Neural progenitor cell (in vitro differentiated cells): ENCODE measurements at regions not wholly inside any gene's neighbourhood (a gene's known extent, or its start where the extent isn't known, plus 50 kb on each side); places are given as distances from the start of the nearest gene placed in this dataset.

ENCODE experiments used
- DNase-seq: peaks from one replicate; pipeline ENCODE4 v3.0.0-alpha.2; 2016; ENCODE audit warnings: low spot score
- H2AFZ ChIP-seq: fragments of 200-600 bp; sonication (generic); replicated peaks from 2 replicates; pipeline ENCODE4 v1.6.1; 2016; ENCODE audit warnings: antibody characterized with exemption
- H3F3A ChIP-seq: fragments of 200-600 bp; sonication (generic); 2 replicates; pipeline ENCODE4 v1.6.1; 2016; ENCODE audit warnings: antibody characterized with exemption, low read depth
- H3K27ac ChIP-seq: fragments of 200-600 bp; sonication (generic); 2 replicates; pipeline ENCODE4 v1.5.1; 2016; ENCODE audit warnings: mild to moderate bottlenecking
- H3K27me3 ChIP-seq: fragments of 200-600 bp; sonication (generic); 2 replicates; pipeline ENCODE4 v1.6.1; 2016; ENCODE audit warnings: mild to moderate bottlenecking, moderate library complexity
- H3K36me3 ChIP-seq: fragments of 200-600 bp; sonication (generic); 2 replicates; pipeline ENCODE4 v1.5.1; 2016
- H3K4me1 ChIP-seq: fragments of 200-600 bp; sonication (generic); 2 replicates; pipeline ENCODE4 v1.6.1; 2016; ENCODE audit warnings: mixed run types
- H3K4me2 ChIP-seq: fragments of 200-600 bp; sonication (generic); 2 replicates; pipeline ENCODE4 v1.6.1; 2016
- H3K4me3 ChIP-seq: fragments of 200-600 bp; sonication (generic); 2 replicates; pipeline ENCODE4 v1.5.1; 2016
- H3K79me2 ChIP-seq: fragments of 200-600 bp; sonication (generic); 2 replicates; pipeline ENCODE4 v1.6.1; 2016; ENCODE audit warnings: low read depth
- H3K9ac ChIP-seq: fragments of 200-600 bp; sonication (generic); 2 replicates; pipeline ENCODE4 v1.6.1; 2016
- H3K9me3 ChIP-seq: fragments of 200-600 bp; sonication (generic); 2 replicates; pipeline ENCODE4 v1.5.1; 2016; ENCODE audit warnings: low read depth
- H4K20me1 ChIP-seq: fragments of 200-600 bp; sonication (generic); 2 replicates; pipeline ENCODE4 v1.6.1; 2016; ENCODE audit warnings: low read depth
- H3K27ac Mint-ChIP-seq: 3 replicates; pipeline ENCODE4 v1.8.0; 2021; ENCODE audit warnings: mixed read lengths
- H3K27me3 Mint-ChIP-seq: 2 replicates; pipeline ENCODE4 v1.8.0; 2022; ENCODE audit warnings: low read depth, mild to moderate bottlenecking, inconsistent platforms, moderate library complexity, mixed read lengths; ENCODE audit not compliant: insufficient read depth
- H3K36me3 Mint-ChIP-seq: 3 replicates; pipeline ENCODE4 v1.8.0; 2021; ENCODE audit warnings: mixed read lengths
- H3K4me1 Mint-ChIP-seq: 3 replicates; pipeline ENCODE4 v1.8.0; 2021; ENCODE audit warnings: mixed read lengths
- H3K4me3 Mint-ChIP-seq: 3 replicates; pipeline ENCODE4 v1.8.0; 2021; ENCODE audit warnings: mild to moderate bottlenecking, moderate library complexity, mixed read lengths
- H3K9me3 Mint-ChIP-seq: 3 replicates; pipeline ENCODE4 v1.8.0; 2020; ENCODE audit warnings: mixed read lengths
- EZH2 ChIP-seq: fragments of 200-600 bp; sonication (generic); IDR thresholded peaks from 2 replicates; pipeline ENCODE4 v1.6.1; 2017; ENCODE audit warnings: antibody characterized with exemption, mild to moderate bottlenecking, moderate library complexity
- EZH2phosphoT487 ChIP-seq: fragments of 200-600 bp; sonication (generic); IDR thresholded peaks from 2 replicates; pipeline ENCODE4 v1.6.1; 2017; ENCODE audit warnings: antibody characterized with exemption
- TF ChIP-seq, protein P1 (sequence below): fragments of 200-600 bp; sonication (generic); IDR thresholded peaks from 2 replicates; pipeline ENCODE4 v1.5.1; 2017; ENCODE audit warnings: antibody characterized with exemption, mild to moderate bottlenecking

DNA sequence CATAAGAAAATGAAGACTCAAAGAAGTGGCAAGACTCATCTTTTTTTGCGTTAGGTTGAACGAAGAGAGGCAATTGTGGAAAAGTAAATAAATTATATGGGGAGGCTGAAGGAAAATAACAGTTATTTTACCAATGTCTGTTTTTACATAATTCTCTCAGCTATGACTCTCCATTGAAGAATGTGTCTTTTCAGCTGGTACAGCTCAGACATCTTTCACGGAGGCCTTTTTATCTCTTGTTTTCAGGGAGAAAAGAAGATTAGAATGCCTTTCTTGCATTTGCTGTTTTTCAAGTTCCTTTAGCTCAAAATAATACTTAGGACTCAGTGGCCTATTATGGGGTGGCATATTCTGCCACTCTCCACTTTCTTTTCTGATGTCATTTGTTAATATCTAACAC, 153.0 kb downstream of the ADAM29 start:
- no peak for DNase-seq
- no peaks in the 10 kb centered on the region for H3K36me3 ChIP-seq
- H2AFZ ChIP-seq = no peak overlapping the region
- no peak overlapping the region for H3K27ac ChIP-seq
- Mint-ChIP-seq H3K9me3 (no peaks in the 10 kb centered on the region), H3K4me3 (no peak overlapping the region), H3K4me1 (peaks cover 7% of the 10 kb centered on the region), H3K36me3 (no peaks in the 10 kb centered on the region), H3K27me3 (no peaks in the 10 kb centered on the region), H3K27ac (no peak overlapping the region)
- TF ChIP-seq EZH2phosphoT487 (no peak), EZH2 (no peak)
- TF ChIP-seq, protein P1, sequence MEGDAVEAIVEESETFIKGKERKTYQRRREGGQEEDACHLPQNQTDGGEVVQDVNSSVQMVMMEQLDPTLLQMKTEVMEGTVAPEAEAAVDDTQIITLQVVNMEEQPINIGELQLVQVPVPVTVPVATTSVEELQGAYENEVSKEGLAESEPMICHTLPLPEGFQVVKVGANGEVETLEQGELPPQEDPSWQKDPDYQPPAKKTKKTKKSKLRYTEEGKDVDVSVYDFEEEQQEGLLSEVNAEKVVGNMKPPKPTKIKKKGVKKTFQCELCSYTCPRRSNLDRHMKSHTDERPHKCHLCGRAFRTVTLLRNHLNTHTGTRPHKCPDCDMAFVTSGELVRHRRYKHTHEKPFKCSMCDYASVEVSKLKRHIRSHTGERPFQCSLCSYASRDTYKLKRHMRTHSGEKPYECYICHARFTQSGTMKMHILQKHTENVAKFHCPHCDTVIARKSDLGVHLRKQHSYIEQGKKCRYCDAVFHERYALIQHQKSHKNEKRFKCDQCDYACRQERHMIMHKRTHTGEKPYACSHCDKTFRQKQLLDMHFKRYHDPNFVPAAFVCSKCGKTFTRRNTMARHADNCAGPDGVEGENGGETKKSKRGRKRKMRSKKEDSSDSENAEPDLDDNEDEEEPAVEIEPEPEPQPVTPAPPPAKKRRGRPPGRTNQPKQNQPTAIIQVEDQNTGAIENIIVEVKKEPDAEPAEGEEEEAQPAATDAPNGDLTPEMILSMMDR = no peak
- H3K4me1 ChIP-seq = no peaks in the 10 kb centered on the region
- H3K27me3 ChIP-seq = no peaks in the 10 kb centered on the region
- H3K9me3 ChIP-seq = no peaks in the 10 kb centered on the region
- H3K9ac ChIP-seq = no peak overlapping the region
- H3K4me3 ChIP-seq = no peak overlapping the region
- H3F3A ChIP-seq = no peaks in the 10 kb centered on the region
- no peaks in the 10 kb centered on the region for H3K79me2 ChIP-seq
- H3K4me2 ChIP-seq = no peak overlapping the region
- no peaks in the 10 kb centered on the region for H4K20me1 ChIP-seq

DNA sequence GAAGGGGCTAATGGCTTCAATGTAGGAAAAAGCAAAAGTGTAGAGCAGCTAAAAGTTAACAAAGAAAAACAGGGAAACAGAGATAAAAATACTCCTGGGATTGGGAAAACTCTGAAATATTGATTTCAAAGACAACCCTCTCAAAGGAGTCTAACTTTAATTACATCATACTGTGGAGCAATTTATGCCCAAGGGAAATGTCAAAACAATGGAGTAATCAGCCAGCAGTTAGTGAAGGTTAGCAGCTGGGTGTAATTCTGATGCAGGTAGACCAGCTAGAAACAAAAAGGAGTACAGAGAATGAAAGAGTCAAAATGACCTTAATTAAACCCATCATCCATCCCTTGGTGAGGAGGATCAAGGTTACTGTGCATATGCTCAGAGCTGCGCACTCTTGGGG, 169.0 kb downstream of the ADAM29 start:
- no peaks in the 10 kb centered on the region for H3K4me1 Mint-ChIP-seq
- no peaks in the 10 kb centered on the region for H3K79me2 ChIP-seq
- H4K20me1 ChIP-seq = no peaks in the 10 kb centered on the region
- TF ChIP-seq EZH2 (no peak), EZH2phosphoT487 (no peak)
- TF ChIP-seq, protein P1 = no peak
- H3K27ac ChIP-seq = no peak overlapping the region
- no peak overlapping the region for H2AFZ ChIP-seq
- no peaks in the 10 kb centered on the region for H3K9me3 Mint-ChIP-seq
- no peaks in the 10 kb centered on the region for H3F3A ChIP-seq
- H3K27me3 Mint-ChIP-seq = no peaks in the 10 kb centered on the region
- no peak overlapping the region for H3K4me2 ChIP-seq
- no peak for DNase-seq
- H3K9me3 ChIP-seq = no peaks in the 10 kb centered on the region
- H3K36me3 Mint-ChIP-seq = no peaks in the 10 kb centered on the region
- H3K4me1 ChIP-seq = no peaks in the 10 kb centered on the region
- no peak overlapping the region for H3K4me3 ChIP-seq
- no peak overlapping the region for H3K27ac Mint-ChIP-seq
- no peak overlapping the region for H3K9ac ChIP-seq
- no peaks in the 10 kb centered on the region for H3K27me3 ChIP-seq
- H3K36me3 ChIP-seq = no peaks in the 10 kb centered on the region
- no peak overlapping the region for H3K4me3 Mint-ChIP-seq

DNA sequence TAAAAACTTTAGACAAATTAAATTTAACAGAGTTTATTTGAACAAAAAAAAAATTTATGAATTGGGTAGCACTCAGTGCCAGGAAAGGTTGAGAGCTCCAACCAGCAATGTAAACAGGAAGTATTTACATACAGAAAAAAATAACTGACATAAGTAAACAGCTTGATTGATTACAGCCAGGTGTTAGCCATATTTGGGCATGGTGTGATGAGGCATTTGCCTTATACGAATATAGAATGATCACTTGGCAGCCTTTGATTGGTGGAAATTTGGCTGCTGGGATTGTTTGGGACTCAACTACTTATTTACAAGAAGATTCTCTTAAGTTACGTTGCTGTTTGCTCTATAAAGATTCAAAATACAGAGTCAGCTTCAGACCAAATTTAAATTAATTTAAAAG, 172.0 kb downstream of the ADAM29 start:
- no peak for DNase-seq
- H3K4me1 Mint-ChIP-seq = no peaks in the 10 kb centered on the region
- TF ChIP-seq EZH2 = no peak
- TF ChIP-seq, protein P1 = no peak
- TF ChIP-seq EZH2phosphoT487 = no peak

DNA sequence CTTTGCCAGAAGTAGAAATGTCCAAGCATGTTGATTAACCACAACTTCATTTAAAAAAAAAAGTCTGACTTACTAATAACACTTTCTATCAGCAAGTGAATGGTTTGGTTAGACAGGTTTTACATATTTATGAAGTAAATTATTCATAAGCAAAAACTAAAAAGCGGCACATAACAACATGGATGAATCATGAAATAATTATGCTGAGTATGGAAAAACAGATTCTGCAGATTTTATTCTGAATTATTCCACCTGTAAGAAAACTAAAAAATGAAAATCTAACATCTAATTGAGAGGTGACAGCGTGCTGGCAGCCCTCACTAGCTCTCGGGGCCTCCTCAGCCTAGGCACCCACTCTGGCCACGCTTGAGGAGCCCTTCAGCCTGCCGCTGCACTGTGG, 173.5 kb downstream of the ADAM29 start:
- Histone ChIP-seq H3K27me3 (no peaks in the 10 kb centered on the region), H3F3A (no peaks in the 10 kb centered on the region), H3K4me1 (no peaks in the 10 kb centered on the region), H3K4me2 (no peak overlapping the region), H3K79me2 (no peaks in the 10 kb centered on the region), H3K27ac (no peak overlapping the region), H3K4me3 (no peak overlapping the region), H3K9me3 (no peaks in the 10 kb centered on the region), H3K9ac (no peak overlapping the region), H3K36me3 (no peaks in the 10 kb centered on the region), H2AFZ (no peak overlapping the region), H4K20me1 (no peaks in the 10 kb centered on the region)
- TF ChIP-seq EZH2phosphoT487 = no peak
- TF ChIP-seq EZH2 = no peak
- TF ChIP-seq, protein P1 = no peak
- Mint-ChIP-seq H3K4me3 (no peak overlapping the region), H3K27me3 (no peaks in the 10 kb centered on the region), H3K4me1 (no peaks in the 10 kb centered on the region), H3K36me3 (no peaks in the 10 kb centered on the region), H3K9me3 (no peaks in the 10 kb centered on the region), H3K27ac (no peak overlapping the region)
- DNase-seq = no peak

More for the DNA sequence above, 172.0 kb downstream of the ADAM29 start:
- no peak overlapping the region for H3K4me2 ChIP-seq
- H3F3A ChIP-seq = no peaks in the 10 kb centered on the region
- no peak overlapping the region for H2AFZ ChIP-seq
- H3K36me3 Mint-ChIP-seq = no peaks in the 10 kb centered on the region
- H3K27ac Mint-ChIP-seq = no peak overlapping the region
- no peak overlapping the region for H3K4me3 ChIP-seq
- H3K9me3 Mint-ChIP-seq = no peaks in the 10 kb centered on the region
- no peaks in the 10 kb centered on the region for H4K20me1 ChIP-seq
- H3K4me1 ChIP-seq = no peaks in the 10 kb centered on the region
- H3K27ac ChIP-seq = no peak overlapping the region
- no peak overlapping the region for H3K4me3 Mint-ChIP-seq
- no peaks in the 10 kb centered on the region for H3K27me3 Mint-ChIP-seq
- H3K27me3 ChIP-seq = no peaks in the 10 kb centered on the region
- H3K36me3 ChIP-seq = no peaks in the 10 kb centered on the region
- no peaks in the 10 kb centered on the region for H3K79me2 ChIP-seq
- no peak overlapping the region for H3K9ac ChIP-seq
- H3K9me3 ChIP-seq = no peaks in the 10 kb centered on the region
